SK-N-SH (cell line): ENCODE measurements at regions not wholly inside any gene's neighbourhood (a gene's known extent, or its start where the extent isn't known, plus 50 kb on each side); places are given as distances from the start of the nearest gene placed in this dataset.

ENCODE experiments used
- CHD2 ChIP-seq: fragments of 150-350 bp; IDR thresholded peaks from 2 replicates; pipeline ENCODE4 v1.6.1; 2018; ENCODE audit warnings: low read length; ENCODE audit not compliant: partially characterized antibody
- CTCF ChIP-seq: fragments of 200-600 bp; sonication (generic); IDR thresholded peaks from 2 replicates; pipeline ENCODE4 v1.6.1; 2017; ENCODE audit warnings: antibody characterized with exemption, mild to moderate bottlenecking, moderate library complexity
- EP300 ChIP-seq, 2 experiments: IDR thresholded peaks; 2 replicates each; pipeline versions ENCODE4 v1.4.0 to v1.6.1; 2012; ENCODE audit warnings: borderline replicate concordance in 1 of 2, low read depth in 1 of 2, low read length in 1 of 2
- GABPA ChIP-seq: IDR thresholded peaks from 2 replicates; pipeline ENCODE4 v1.4.0; 2012; ENCODE audit warnings: low read depth, mild to moderate bottlenecking
- JUND ChIP-seq: IDR thresholded peaks from 2 replicates; pipeline ENCODE4 v1.4.0; 2012
- MAX ChIP-seq: IDR thresholded peaks from 2 replicates; pipeline ENCODE4 v1.4.0; 2012; ENCODE audit warnings: low read depth
- SMC3 ChIP-seq: IDR thresholded peaks from 2 replicates; pipeline ENCODE4 v1.6.1; 2012; ENCODE audit warnings: low read depth, low read length, improper control_type of control experiment
- TAF1 ChIP-seq: IDR thresholded peaks from 2 replicates; pipeline ENCODE4 v1.6.1; 2012; ENCODE audit warnings: low read depth, mild to moderate bottlenecking, low read length, moderate library complexity, borderline replicate concordance
- USF1 ChIP-seq: IDR thresholded peaks from 2 replicates; pipeline ENCODE4 v1.4.0; 2012; ENCODE audit warnings: low read depth, borderline replicate concordance
- YY1 ChIP-seq: IDR thresholded peaks from 2 replicates; pipeline ENCODE4 v1.4.0; 2012; ENCODE audit warnings: low read depth, mild to moderate bottlenecking

DNA sequence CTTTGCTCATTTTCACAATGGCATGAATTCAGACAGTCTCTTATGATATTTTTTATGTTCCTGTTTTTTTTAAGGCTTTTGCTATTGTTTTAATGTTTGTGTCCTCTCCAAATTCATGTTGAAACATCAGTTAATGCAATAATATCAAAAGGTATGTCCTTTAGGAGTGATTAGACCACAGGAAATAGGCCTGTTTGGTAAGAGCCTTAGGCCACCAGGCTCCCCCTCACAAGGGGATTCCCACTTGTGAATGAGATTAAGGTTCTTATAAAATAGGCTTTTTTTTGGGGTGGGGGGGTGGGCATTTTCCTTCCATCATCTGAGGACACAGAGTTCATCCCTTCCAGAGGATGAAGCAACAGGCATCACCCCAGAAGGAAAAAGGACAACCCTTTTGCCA lies 2074.2 kb upstream of the C9orf72 start:
- TF ChIP-seq CTCF (no peak), CHD2 (no peak), USF1 (no peak), YY1 (no peak), SMC3 (no peak), MAX (no peak), EP300 (IDR thresholded peaks at IDR 0.05; ENCODE audit: borderline replicate concordance in 1 of 2, low read depth in 1 of 2, low read length in 1 of 2) (no peak), JUND (no peak), GABPA (no peak), TAF1 (no peak)
